Activated naive CD4-positive, alpha-beta T cell treated with anti-CD3 and anti-CD28 coated beads, Interleukin-2, amount 10 ng/mL, durations not matched to agents 7 days and 5 days (primary cell): ENCODE measurements at regions not wholly inside any gene's neighbourhood (a gene's known extent, or its start where the extent isn't known, plus 50 kb on each side); places are given as distances from the start of the nearest gene placed in this dataset.

Experiments used
- CTCF ChIA-PET: fragments of 350-600 bp; sonication (Branson Sonifier 250); formaldehyde crosslinking; loops from one replicate; lab custom pipeline; 2021; ENCODE audit warnings: antibody characterized with exemption; lab: Charles Lee
- DNase-seq: peaks from one replicate; pipeline ENCODE4 v3.0.0-alpha.2; 2020
- H3K27ac Mint-ChIP-seq: one replicate; pipeline ENCODE4 v1.8.0; 2021; ENCODE audit warnings: mild to moderate bottlenecking, moderate library complexity, mixed read lengths
- H3K27me3 Mint-ChIP-seq: one replicate; pipeline ENCODE4 v1.8.0; 2021; ENCODE audit warnings: mild to moderate bottlenecking, mixed read lengths
- H3K36me3 Mint-ChIP-seq: one replicate; pipeline ENCODE4 v1.8.0; 2021; ENCODE audit warnings: mixed read lengths
- H3K4me1 Mint-ChIP-seq: one replicate; pipeline ENCODE4 v1.8.0; 2021; ENCODE audit warnings: mixed read lengths
- H3K4me3 Mint-ChIP-seq: one replicate; pipeline ENCODE4 v1.8.0; 2021; ENCODE audit warnings: mild to moderate bottlenecking, moderate library complexity, mixed read lengths
- H3K9me3 Mint-ChIP-seq: one replicate; pipeline ENCODE4 v1.8.0; 2021; ENCODE audit warnings: mixed read lengths

DNA sequence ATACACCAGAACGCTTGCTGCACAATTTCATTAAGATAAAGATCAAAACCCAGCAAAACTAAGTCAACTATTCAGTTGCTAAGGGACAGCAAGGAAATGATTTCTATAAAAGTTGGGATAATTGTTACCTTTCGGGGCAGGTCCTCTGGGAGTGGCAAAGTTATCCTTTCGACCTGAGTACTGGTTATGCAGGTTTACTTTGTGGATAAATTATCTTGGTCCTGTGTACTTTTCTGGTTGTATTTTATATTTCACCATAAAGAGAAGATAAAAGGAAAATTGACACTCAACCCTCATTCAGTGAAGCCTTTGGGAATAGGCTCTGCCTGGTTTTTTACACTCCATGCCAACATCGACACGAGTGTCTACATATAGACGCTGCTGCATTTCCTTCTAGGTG lies 146.5 kb downstream of the SYK start:
- CTCF ChIA-PET = no interaction called here
- Mint-ChIP-seq H3K27ac (no peak overlapping the region), H3K4me3 (no peak overlapping the region), H3K27me3 (peaks cover 36% of the 10 kb centered on the region), H3K4me1 (no peaks in the 10 kb centered on the region), H3K36me3 (no peaks in the 10 kb centered on the region), H3K9me3 (no peaks in the 10 kb centered on the region)
- no peak for DNase-seq

DNA sequence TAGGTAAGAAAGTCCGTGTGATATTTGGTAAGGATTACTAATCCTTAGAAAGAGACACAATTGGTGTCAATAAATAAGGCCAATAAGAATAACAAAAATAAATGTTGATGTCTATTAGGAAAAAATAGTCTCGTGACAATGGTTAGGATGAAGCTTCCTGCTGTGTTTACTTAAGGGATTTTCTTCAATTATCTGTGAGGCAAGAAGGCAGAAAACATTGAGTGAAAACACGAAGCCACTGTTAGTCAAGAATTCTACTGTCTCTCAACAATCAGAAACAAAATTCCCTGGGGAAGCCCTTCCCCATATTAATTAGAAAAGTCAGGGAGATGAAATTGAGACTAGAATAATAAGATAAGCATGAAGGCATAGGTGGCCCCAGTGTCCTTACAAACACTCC lies 149.0 kb downstream of the SYK start:
- no peaks in the 10 kb centered on the region for H3K9me3 Mint-ChIP-seq
- no peak for DNase-seq
- H3K27ac Mint-ChIP-seq = no peak overlapping the region
- no peaks in the 10 kb centered on the region for H3K36me3 Mint-ChIP-seq
- CTCF ChIA-PET = no interaction called here
- H3K27me3 Mint-ChIP-seq = peaks cover 29% of the 10 kb centered on the region
- H3K4me1 Mint-ChIP-seq = no peaks in the 10 kb centered on the region
- no peak overlapping the region for H3K4me3 Mint-ChIP-seq

DNA sequence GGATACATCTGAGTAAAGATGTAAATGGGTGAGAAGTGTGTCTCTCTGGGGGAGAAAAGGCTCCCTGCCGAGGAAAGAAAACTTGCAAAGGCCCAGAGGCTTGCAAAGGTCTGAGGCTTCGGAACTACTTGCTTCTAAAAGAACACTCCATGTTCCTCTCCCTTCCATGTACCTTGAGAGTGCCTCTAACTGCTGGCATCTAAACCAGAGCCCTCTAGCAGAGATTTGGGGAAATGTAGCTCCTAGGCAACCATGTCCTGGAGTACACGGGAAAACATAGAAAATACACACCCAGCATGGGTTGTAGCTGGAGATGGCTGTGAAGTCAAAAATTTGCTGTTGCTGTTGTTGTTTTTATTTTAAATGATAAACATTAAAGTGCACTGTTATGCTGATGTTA lies 151.6 kb downstream of the SYK start:
- CTCF ChIA-PET = no interaction called here
- DNase-seq = no peak
- no peaks in the 10 kb centered on the region for H3K36me3 Mint-ChIP-seq
- no peak overlapping the region for H3K4me3 Mint-ChIP-seq
- H3K4me1 Mint-ChIP-seq = no peaks in the 10 kb centered on the region
- H3K9me3 Mint-ChIP-seq = no peaks in the 10 kb centered on the region
- H3K27me3 Mint-ChIP-seq = peaks cover 27% of the 10 kb centered on the region
- H3K27ac Mint-ChIP-seq = no peak overlapping the region

DNA sequence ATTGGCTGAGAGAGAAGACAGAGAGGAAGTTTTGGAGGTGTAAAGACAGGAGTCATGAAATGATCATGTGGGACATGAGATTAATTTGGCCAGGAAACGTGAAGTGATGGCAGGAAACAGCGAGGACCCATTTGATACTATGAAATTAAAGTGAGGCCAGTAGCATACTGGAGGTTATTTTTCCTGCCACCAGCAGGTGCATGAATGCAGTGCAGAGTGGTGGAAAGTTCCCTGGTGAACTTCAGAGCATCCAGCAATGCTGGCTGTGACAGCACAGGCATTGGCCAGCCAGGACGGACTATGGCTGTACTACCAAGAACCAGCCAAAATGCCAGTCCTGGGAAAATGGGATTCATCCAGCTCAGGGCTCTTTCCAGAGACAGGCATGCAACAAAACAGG lies 152.2 kb downstream of the SYK start:
- no peak for DNase-seq
- Mint-ChIP-seq H3K36me3 (no peaks in the 10 kb centered on the region), H3K27ac (no peak overlapping the region), H3K4me1 (no peaks in the 10 kb centered on the region), H3K9me3 (no peaks in the 10 kb centered on the region), H3K27me3 (peaks cover 30% of the 10 kb centered on the region), H3K4me3 (no peak overlapping the region)
- CTCF ChIA-PET = no interaction called here

DNA sequence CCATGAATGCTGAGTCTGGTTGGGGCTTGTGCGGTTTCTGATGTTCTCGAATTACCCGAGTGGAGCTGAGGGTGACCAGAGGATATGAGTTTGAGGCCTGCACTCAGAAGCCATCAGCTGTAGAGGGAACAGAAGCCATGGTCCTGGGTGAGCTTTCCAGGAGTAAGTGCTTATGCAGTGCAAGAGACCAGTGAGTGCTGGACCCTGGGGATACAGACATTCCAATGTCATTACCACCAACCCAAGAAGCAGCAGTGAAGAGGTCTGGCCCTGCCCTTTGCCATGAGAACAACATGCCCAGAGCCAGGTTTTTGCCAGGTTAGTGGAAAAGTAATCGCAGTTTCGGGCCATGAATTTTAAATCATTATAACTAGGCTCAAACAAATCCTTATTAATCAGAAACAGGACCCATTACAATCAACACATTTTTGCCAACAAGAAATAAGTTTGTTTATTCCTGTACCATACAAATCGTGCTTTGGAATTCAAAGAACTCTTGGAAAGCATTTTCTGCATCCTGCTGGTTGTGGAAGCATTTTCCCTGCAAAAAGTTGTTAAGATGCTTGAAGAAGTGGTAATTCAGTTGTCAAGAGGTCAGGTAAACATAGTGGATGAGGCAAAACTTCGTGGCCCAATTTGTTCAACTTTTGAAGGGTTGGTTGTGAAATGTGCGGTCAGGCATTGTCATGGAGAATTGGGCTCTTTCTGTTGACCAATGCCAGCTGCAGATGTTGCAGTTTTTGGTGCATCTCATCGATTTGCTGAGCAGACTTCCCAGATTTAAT lies 154.6 kb downstream of the SYK start:
- no peaks in the 10 kb centered on the region for H3K36me3 Mint-ChIP-seq
- no peaks in the 10 kb centered on the region for H3K9me3 Mint-ChIP-seq
- CTCF ChIA-PET = interaction anchor here (0.7 to 1.0 kb wide), 2 partner anchors 10 to 477 kb away, joined by 3 read pairs; no protein-coding TSS in a partner anchor

DNA sequence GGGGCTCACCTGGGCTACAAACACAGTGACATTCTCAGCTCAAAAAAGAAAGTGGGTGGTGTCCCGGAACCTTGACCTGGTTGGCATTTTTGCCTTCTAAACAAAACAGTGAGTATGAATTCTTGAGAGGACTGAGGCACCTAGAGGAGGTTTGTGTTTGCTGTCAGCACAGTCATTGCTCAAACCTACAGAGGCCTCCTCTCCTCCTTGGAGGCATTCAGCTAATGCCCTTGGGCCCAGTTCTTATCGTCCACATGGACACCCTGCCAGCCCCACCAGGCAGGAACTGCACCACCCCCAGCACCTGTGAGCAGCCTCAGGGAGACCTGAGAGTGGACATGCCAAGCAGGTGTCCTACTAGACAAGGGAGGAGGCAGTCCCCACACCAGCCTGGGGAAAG lies 156.7 kb downstream of the SYK start:
- Mint-ChIP-seq H3K27ac (no peak overlapping the region), H3K9me3 (no peaks in the 10 kb centered on the region), H3K36me3 (no peaks in the 10 kb centered on the region), H3K4me1 (no peaks in the 10 kb centered on the region), H3K27me3 (peaks cover 48% of the 10 kb centered on the region), H3K4me3 (no peak overlapping the region)
- DNase-seq = no peak
- CTCF ChIA-PET = no interaction called here

More for the DNA sequence above, 154.6 kb downstream of the SYK start:
- no peak overlapping the region for H3K27ac Mint-ChIP-seq
- H3K27me3 Mint-ChIP-seq = peaks cover 36% of the 10 kb centered on the region
- no peaks in the 10 kb centered on the region for H3K4me1 Mint-ChIP-seq
- no peak for DNase-seq
- H3K4me3 Mint-ChIP-seq = no peak overlapping the region

DNA sequence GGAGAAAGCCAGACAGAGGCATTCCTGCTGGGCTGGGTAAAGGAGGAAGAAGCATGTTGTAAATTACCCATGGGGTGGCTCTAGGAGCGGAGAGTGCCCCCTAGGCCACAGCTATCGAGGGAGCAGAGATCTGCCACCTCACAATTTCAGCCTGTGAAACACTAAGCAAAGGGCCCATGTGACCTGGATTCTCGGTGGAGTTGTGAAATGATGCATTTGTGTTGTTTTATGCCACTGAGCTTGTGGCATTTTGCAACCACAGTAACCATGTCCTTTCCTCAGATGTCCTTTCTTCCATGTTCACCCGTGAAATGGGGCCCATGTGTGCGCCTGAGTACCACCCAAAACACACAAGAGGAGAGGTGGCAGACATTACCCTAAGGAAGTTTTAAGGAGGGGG lies 159.3 kb downstream of the SYK start:
- DNase-seq = no peak
- Mint-ChIP-seq H3K4me3 (no peak overlapping the region), H3K36me3 (no peaks in the 10 kb centered on the region), H3K9me3 (no peaks in the 10 kb centered on the region), H3K27ac (no peak overlapping the region), H3K27me3 (peaks cover 49% of the 10 kb centered on the region), H3K4me1 (peaks cover 2% of the 10 kb centered on the region)
- CTCF ChIA-PET = no interaction called here

DNA sequence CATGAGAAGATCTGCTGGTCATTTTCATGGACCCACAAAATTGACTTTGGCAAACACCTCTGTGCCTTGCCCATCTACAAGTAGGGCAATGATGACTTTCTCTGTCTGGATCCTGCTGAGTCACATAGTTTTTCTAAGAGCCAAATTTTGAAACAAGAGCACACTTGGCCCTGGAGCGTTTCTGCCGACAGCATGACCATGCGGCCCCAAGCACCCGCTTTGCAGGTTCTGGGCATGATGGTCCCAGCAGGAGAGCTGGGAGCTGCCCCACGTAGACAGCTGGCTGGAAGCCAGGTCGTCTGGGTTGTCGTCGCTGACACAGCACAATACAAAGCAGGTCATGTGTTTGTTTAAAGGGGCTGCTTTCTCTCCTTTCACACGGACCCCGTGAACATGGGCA lies 159.8 kb downstream of the SYK start:
- Mint-ChIP-seq H3K4me1 (peaks cover 2% of the 10 kb centered on the region), H3K36me3 (no peaks in the 10 kb centered on the region), H3K4me3 (no peak overlapping the region), H3K9me3 (no peaks in the 10 kb centered on the region), H3K27ac (no peak overlapping the region), H3K27me3 (peaks cover 49% of the 10 kb centered on the region)
- CTCF ChIA-PET = no interaction called here
- DNase-seq = no peak

DNA sequence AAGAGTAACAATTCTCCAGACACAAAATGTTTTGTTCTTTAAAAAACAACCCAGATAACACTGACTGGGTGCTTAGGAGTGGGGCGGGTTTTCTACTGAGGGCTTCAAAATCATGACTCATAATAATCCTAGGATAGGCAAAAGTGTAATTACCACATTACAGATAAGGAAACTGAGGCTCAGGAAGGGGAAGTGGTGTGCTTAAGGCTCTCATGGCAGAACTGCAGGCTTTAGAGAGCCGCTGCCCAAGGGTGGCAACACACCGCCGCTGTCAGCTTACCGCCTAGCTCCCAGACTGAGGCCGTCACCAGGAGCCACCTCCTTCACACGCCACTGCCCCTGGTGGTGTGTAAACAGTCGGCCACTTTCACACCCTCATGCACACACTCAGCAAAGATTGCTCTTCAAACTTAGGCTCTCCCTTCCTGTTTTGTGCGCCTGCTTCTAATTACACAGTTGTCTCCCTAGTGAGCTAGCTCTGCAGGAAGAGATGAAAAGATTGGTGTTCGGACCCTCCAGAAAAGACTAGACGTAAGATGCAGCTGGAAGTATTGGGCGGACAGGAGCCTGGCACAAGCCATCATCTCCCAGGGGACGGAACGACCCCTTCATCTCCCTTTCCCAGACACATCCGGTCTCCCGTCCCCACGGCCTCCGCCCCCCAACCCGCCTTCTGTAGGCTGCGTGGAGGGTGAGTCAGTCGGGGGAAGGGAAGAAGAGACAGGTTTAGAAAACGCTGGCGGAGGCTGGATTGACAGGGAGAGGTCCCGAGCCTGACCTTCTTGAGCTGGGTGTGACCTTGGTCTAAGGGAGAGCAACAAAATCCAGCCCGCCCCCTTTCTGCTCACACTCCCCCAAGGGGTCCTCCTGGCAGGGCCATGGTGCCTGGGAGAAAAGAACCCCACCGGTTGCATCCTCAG lies 162.7 kb downstream of the SYK start:
- no peak overlapping the region for H3K27ac Mint-ChIP-seq

DNA sequence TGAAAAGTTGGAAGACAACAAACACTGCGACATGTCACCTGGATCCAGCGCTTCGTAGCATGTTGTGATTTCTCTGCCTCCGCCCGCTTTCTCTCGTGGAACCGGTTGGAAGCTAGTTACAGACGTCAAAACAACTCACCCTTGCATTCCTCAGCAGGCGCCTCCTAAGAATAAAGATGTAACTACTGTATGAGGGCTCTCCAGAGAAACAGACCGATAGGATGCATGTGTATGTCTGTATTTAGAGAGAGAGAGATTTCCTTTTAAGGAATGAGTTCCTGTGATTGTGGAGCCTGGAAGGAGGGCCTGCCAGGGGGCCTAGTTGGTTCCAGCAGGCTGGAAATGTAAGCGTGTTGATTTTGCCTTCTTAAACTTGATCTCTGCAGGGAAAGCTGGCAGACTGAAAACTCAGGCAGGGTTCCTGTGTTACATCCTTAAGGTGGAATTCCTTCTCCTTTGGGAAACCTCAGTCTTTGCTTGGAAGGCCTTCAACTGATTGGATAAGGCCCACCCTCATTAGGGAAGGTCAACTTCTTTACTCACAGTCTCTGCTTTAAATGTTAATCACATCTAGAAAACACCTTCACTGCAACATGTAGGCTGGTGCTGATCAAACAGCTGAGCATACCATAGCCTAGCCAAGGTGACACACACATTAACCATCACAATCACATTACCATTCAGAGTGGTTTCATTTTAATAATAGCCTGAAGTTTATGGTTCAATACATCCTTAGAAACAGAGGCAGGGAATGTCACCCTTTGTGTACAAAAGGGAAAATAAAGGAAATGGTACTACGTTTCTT lies 163.8 kb downstream of the SYK start:
- H3K9me3 Mint-ChIP-seq = no peaks in the 10 kb centered on the region
- no peaks in the 10 kb centered on the region for H3K36me3 Mint-ChIP-seq
- peaks cover 38% of the 10 kb centered on the region for H3K27me3 Mint-ChIP-seq
- no peak for DNase-seq
- CTCF ChIA-PET = no interaction called here
- peak overlapping the region; percentile 15 for H3K27ac Mint-ChIP-seq
- no peak overlapping the region for H3K4me3 Mint-ChIP-seq
- H3K4me1 Mint-ChIP-seq = peaks cover 2% of the 10 kb centered on the region

More for the DNA sequence above, 162.7 kb downstream of the SYK start:
- Mint-ChIP-seq H3K27me3 (peaks cover 47% of the 10 kb centered on the region), H3K4me3 (no peak overlapping the region), H3K36me3 (no peaks in the 10 kb centered on the region), H3K4me1 (peaks cover 2% of the 10 kb centered on the region), H3K9me3 (no peaks in the 10 kb centered on the region)
- DNase-seq = no peak
- CTCF ChIA-PET = interaction anchor here (1.1 kb wide), 1 partner anchor 53 kb away, joined by 4 read pairs; no protein-coding TSS in a partner anchor

DNA sequence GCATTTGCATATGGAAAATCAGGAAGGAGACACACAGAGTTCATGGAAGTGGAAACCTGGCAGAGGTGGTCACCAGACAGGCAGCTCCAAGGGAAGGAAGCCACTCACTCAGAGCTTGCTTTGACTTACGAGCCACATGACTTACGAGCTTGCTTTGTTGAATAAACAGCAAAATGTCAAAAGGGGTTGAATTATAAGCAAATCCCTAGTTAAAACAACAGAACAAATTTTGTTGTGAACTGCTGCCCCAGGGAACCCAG lies 164.3 kb downstream of the SYK start:
- DNase-seq = no peak
- no peaks in the 10 kb centered on the region for H3K9me3 Mint-ChIP-seq
- CTCF ChIA-PET = interaction anchor here (1.4 kb wide), 1 partner anchor 9 kb away, joined by 3 read pairs; no protein-coding TSS in a partner anchor
- H3K27ac Mint-ChIP-seq = peak overlapping the region; percentile 15
- no peak overlapping the region for H3K4me3 Mint-ChIP-seq
- peaks cover 2% of the 10 kb centered on the region for H3K4me1 Mint-ChIP-seq
- no peaks in the 10 kb centered on the region for H3K36me3 Mint-ChIP-seq
- H3K27me3 Mint-ChIP-seq = peaks cover 34% of the 10 kb centered on the region

DNA sequence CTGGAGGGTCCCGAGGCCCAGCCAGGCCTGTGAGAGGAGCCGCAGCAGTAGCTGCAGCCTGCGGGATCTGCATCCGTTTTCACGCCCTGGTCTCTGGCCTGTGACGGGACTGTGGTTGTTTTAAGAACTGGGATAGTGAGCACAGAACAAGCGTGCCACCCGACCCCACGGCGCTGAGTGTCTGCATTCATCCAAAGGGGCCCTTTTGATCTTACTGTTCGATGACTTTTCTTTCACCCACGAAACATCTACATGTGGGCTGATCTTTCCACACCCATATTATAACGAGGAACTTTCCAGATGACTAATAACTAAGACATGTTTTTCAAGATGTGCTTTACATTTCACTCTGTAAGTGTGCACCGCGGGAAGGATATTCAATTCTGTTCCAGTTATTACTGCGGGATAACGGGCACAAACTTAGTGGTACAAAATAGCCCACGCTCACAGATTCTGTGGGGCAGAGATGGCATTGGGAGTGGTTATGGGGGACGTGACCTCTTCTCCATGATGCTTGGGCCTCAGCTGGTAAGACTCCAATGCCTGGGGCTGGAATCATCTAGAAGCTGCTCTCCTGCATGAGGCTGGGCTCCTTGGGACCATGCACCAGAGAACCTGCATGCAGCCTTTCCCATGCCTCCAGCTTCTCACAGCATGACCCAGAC lies 165.0 kb downstream of the SYK start:
- no peaks in the 10 kb centered on the region for H3K9me3 Mint-ChIP-seq
- H3K27me3 Mint-ChIP-seq = peaks cover 28% of the 10 kb centered on the region
- H3K4me3 Mint-ChIP-seq = no peak overlapping the region
- H3K4me1 Mint-ChIP-seq = peaks cover 2% of the 10 kb centered on the region
- CTCF ChIA-PET = interaction anchor here (1.4 kb wide), 1 partner anchor 10 kb away, joined by 3 read pairs; no protein-coding TSS in a partner anchor
- H3K36me3 Mint-ChIP-seq = no peaks in the 10 kb centered on the region
- H3K27ac Mint-ChIP-seq = no peak overlapping the region
- DNase-seq = no peak

DNA sequence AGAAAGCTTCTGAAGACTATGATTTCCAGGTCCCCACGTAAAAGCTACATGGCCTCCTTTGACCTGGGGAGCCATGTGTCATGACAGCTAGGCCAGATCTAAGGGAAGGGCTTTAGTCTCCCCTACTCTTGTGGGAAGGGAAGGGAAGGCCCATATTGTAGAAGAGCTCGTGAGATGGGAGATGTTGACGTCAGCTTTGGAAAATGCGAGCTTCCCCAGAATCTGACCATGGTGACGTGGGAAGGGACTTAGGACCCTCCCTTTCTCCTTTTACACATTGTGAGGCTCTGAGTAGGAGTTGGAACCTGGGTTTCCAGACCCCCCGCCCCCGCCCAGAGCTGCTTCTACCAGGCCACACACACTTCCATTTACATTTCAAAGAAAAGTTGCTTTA lies 165.5 kb downstream of the SYK start:
- Mint-ChIP-seq H3K36me3 (no peaks in the 10 kb centered on the region), H3K4me1 (peaks cover 2% of the 10 kb centered on the region), H3K9me3 (no peaks in the 10 kb centered on the region), H3K4me3 (no peak overlapping the region), H3K27ac (no peak overlapping the region), H3K27me3 (peaks cover 23% of the 10 kb centered on the region)
- no peak for DNase-seq
- CTCF ChIA-PET = interaction anchor here (1.4 kb wide), 1 partner anchor 10 kb away, joined by 3 read pairs; no protein-coding TSS in a partner anchor
